ENCODE measurements at regions not wholly inside any gene's neighbourhood (a gene's known extent, or its start where the extent isn't known, plus 50 kb on each side); places are given as distances from the start of the nearest gene placed in this dataset.

- no peak for DNase-seq
Measured at GRCh38 chr1:24996983-24997893, 67.2 kb upstream of the RUNX3 start.

GRCh38 chr1:24996456-24996855, 66.4 kb upstream of the RUNX3 start:
- no peak for DNase-seq

DNA sequence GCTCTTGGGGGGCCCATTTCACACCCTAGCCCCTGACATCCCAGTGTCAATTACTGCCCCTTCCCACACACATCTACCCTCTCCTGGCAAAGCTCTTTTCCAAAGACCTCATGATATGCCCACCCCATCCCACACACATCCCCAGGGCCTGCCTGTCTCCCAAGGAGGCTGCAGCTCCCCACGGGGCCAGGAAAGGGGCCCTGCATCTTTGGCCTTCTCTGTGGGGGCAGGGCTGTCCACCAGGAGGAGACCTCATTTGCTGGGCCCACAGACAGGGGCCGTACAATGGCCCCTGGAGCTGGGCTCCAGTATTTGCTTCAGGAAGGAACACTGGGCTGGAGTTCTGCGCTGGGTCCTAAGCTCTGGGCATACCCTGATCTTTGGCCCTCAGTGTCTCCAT, 65.6 kb upstream of the RUNX3 start:
- DNase-seq = no peak

DNA sequence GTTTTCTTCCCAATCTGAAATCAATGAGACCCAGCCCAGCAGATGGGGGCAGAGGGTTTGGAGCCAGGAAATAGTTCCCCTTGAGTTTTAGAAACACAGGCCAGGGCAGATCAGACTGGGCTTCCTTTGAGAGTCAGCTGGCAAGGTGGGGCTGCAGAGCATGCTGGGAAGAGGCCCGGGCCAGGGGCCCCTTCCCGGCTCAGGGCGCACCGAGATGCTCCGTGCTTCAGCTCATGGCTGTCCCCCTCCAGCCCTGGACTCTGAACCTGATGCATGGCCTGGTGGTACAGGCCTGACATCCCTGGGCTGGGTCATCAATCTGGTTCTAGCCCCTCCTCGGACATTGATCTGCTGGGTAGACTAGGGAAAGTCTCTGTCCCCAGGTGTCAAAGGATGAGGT, 65.1 kb upstream of the RUNX3 start:
- no peak for DNase-seq

- no peak for DNase-seq
Measured at GRCh38 chr1:24993871-24994580, 64.0 kb upstream of the RUNX3 start.

DNA sequence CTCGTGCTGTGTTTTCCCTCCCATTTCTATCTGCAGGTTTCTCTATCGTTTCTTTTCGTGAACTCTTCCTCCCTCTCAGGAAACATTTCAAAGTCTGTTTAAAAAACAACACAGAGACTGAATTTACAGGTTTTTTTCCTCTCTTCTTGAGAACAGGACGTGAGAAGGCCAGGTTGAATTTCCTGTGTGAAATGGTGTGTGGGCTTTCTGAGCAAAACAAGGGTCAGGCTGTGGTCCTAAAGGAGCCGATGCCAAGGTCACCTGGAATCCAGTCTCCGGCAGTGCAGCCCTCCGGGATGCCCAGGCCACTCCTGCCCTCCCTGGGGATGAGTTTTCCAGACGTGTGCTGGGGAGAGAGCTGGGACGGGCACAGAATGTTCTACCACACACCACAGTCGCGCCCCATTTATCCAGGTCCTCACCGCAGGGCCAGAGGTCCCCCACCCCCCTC, 62.7 kb upstream of the RUNX3 start:
- no peak for DNase-seq

DNA sequence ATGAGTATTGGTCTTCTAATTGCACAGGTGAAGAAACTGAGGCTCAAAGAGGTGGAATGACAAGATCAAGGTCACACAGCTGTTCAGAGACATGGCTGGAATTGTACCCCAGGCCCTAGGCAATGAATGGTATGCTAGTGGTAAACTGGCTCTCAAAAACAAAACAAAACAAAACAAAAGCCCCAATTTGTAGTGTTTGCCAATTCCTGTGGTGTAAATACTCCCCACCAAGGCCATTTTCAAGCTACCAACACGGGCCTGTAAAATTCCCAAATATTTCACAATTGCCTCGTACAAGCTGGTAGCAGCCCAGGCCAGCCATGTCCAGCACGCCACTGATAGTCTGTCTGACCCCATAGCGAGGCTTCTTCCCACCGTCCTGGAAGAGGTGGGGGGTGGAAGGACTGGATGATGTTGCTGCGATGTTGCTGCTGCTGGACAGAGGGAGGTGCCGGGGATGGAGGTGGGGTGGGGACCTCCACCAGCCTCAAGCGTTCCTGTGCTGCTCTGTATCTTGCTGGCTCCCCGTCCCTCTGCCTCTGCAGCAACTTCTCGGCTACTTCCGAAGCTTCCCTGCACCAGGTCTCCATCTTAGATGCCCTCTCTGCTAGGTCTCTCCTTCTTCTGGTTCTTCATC, 62.2 kb upstream of the RUNX3 start:
- DNase-seq = no peak

- DNase-seq = no peak
Measured at GRCh38 chr1:24991697-24992096, 61.6 kb upstream of the RUNX3 start.

DNA sequence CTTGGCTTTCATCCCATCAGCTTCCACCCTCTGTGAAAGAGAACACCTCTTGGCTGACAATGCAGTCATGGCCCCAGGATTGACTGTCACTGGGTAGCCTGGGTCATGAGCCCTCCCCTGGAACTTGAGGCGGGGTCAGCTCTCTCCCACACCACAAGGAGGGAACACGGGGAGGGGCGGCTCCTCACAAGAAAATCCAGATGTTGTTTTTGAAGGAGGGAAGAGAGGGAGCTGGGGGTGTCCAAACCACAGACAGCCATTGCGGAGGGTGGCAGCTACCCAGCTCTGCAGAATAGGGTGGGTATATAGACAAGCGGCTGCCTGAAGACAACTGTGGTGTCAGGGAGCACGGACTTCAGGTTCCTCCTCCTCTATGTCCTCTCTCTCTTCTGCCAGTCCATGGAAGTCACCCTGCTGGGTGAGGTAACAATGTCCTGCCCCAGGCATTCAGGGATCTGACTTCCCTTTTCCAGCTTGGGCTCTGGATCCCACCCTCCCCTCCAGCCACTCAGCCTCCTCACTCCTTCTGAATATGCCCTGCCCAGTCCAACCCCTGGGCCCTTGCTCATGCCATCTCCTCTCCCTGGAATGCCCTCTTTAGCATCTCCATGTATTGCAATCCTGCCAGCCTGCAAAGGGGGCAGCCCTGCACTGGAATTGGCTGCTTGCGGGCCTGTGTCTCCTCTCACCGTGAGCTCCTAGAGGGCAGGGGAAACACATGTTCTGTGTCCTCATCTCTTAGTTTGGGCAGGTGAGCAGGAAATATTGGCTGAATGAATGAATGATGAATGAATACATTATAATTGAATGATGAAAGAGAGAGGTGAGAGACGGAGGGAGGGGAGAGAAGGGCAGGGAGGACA, 60.9 kb upstream of the RUNX3 start:
- no peak for DNase-seq

- DNase-seq = no peak
Measured at GRCh38 chr1:24990136-24990535, 60.1 kb upstream of the RUNX3 start.

DNA sequence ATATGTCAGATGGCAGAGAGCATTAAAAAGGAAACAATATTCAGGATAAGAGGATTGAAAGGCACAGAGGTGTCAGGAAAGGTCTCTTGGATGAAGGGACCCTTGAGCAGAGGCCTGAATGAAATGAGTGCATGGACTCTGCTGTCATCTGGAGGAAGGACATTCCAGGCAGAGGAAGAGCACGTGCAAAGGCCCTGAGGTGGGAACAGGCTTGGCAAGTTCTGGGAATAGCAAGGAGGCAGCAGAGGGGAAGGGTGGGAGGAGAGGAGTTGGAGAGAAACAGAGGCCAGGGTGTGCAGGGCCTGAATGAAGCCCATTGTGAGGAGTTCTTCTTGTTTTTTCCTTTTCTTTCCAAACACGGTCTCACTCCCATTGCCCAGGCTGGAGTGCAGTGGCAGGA, 59.0 kb upstream of the RUNX3 start:
- DNase-seq = no peak

GRCh38 chr1:24988558-24988912, 58.5 kb upstream of the RUNX3 start:
- DNase-seq = no peak

- no peak for DNase-seq
Measured at GRCh38 chr1:24987875-24988557, 57.9 kb upstream of the RUNX3 start.

- no peak for DNase-seq
Measured at GRCh38 chr1:24987424-24987823, 57.3 kb upstream of the RUNX3 start.

- no peak for DNase-seq
Measured at GRCh38 chr1:24986372-24986965, 56.4 kb upstream of the RUNX3 start.

DNA sequence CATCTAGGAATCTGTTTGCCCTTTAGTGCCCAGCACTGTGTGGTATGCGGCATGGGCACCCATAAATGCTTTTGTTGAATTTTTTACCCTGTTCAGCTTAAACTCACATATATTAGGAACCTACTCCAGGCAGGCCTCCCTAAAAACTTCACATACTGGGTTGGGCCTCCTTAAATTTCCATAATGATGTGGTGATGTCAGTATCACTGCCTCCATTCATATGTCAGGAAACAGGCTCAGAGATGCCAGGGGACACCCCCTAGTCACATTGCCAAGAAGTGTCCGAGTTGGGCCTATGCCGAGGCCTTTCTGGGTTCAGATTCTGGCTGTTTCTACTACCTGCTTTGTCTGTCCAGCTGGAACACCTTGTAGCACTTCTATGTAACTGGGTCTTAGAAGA, 55.7 kb upstream of the RUNX3 start:
- no peak for DNase-seq

GRCh38 chr1:24984800-24985522, 54.9 kb upstream of the RUNX3 start:
- no peak for DNase-seq

GRCh38 chr1:24984300-24984699, 54.2 kb upstream of the RUNX3 start:
- no peak for DNase-seq

- DNase-seq = no peak
Measured at GRCh38 chr1:24983006-24983680, 53.1 kb upstream of the RUNX3 start.

DNA sequence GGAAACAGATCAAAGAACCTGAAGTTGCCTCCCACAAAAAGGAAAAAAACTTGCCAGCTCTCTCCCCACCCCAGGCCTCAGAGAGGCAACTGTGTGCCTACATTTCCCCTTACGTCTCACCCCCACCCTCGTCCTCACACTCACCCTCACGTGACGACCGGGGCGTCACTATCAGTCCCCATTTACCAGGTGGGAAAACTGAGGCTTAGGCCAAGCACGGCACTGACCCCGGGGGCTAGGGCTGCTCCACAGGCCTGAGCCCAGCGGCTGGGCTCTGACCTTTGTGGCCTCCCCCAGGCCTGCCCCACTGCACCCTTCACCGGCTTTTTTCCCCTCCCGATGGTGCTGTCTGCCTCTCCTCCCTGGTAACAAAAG, 51.5 kb upstream of the RUNX3 start:
- peak; percentile 53 to 56 for DNase-seq
